Neural crest cell (in vitro differentiated cells): ENCODE measurements at regions not wholly inside any gene's neighbourhood (a gene's known extent, or its start where the extent isn't known, plus 50 kb on each side); places are given as distances from the start of the nearest gene placed in this dataset.

Experiments used
- DNase-seq: peaks from one replicate; pipeline ENCODE4 v3.0.0; 2021; ENCODE audit warnings: low read depth, mixed read lengths, low spot score
- H3K27ac Mint-ChIP-seq: one replicate; pipeline ENCODE4 v1.8.0; 2021; ENCODE audit warnings: mild to moderate bottlenecking, mixed read lengths; ENCODE audit not compliant: unreplicated experiment
- H3K27me3 Mint-ChIP-seq: 2 replicates; pipeline ENCODE4 v1.8.0; 2021; ENCODE audit warnings: low read depth, mild to moderate bottlenecking, mixed read lengths
- H3K36me3 Mint-ChIP-seq: 2 replicates; pipeline ENCODE4 v1.8.0; 2021; ENCODE audit warnings: low read depth, mild to moderate bottlenecking, mixed read lengths
- H3K4me1 Mint-ChIP-seq: 2 replicates; pipeline ENCODE4 v1.8.0; 2021; ENCODE audit warnings: mixed read lengths
- H3K4me3 Mint-ChIP-seq: one replicate; pipeline ENCODE4 v1.8.0; 2021; ENCODE audit warnings: mild to moderate bottlenecking, mixed read lengths
- H3K9me3 Mint-ChIP-seq: 2 replicates; pipeline ENCODE4 v1.8.0; 2021; ENCODE audit warnings: mixed read lengths
- TF ChIP-seq, protein P1 (sequence below): fragments of 200-600 bp; sonication (generic); conservative IDR thresholded peaks from 2 replicates; pipeline ENCODE4 v1.5.0; 2021; ENCODE audit warnings: antibody characterized with exemption, mild to moderate bottlenecking

DNA sequence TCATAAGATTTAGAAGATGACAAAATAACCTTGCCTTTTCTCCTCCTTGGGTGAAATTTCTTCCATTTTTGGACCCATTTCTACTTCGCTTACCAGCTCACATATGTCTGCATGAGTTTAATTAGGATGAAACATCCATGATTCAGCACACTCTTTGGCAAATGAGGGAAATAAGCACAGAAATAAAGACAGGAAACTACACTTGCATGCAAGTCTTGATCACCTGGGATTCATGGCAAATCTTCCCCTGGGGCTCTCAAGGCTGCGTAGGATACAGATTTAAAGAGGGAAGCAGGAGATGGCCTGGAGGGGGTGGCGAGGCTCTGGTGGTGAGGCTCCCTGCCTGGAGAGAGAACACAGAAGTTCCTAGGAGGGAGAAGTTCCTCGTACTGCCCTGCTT, 147.8 kb downstream of the EDN3 start:
- H3K9me3 Mint-ChIP-seq = no peaks in the 10 kb centered on the region
- H3K4me3 Mint-ChIP-seq = no peak overlapping the region
- H3K27me3 Mint-ChIP-seq = peaks cover 28% of the 10 kb centered on the region
- no peak for DNase-seq
- H3K27ac Mint-ChIP-seq = no peak overlapping the region
- peaks cover 23% of the 10 kb centered on the region for H3K4me1 Mint-ChIP-seq
- TF ChIP-seq, protein P1, sequence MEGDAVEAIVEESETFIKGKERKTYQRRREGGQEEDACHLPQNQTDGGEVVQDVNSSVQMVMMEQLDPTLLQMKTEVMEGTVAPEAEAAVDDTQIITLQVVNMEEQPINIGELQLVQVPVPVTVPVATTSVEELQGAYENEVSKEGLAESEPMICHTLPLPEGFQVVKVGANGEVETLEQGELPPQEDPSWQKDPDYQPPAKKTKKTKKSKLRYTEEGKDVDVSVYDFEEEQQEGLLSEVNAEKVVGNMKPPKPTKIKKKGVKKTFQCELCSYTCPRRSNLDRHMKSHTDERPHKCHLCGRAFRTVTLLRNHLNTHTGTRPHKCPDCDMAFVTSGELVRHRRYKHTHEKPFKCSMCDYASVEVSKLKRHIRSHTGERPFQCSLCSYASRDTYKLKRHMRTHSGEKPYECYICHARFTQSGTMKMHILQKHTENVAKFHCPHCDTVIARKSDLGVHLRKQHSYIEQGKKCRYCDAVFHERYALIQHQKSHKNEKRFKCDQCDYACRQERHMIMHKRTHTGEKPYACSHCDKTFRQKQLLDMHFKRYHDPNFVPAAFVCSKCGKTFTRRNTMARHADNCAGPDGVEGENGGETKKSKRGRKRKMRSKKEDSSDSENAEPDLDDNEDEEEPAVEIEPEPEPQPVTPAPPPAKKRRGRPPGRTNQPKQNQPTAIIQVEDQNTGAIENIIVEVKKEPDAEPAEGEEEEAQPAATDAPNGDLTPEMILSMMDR = no peak
- no peaks in the 10 kb centered on the region for H3K36me3 Mint-ChIP-seq

DNA sequence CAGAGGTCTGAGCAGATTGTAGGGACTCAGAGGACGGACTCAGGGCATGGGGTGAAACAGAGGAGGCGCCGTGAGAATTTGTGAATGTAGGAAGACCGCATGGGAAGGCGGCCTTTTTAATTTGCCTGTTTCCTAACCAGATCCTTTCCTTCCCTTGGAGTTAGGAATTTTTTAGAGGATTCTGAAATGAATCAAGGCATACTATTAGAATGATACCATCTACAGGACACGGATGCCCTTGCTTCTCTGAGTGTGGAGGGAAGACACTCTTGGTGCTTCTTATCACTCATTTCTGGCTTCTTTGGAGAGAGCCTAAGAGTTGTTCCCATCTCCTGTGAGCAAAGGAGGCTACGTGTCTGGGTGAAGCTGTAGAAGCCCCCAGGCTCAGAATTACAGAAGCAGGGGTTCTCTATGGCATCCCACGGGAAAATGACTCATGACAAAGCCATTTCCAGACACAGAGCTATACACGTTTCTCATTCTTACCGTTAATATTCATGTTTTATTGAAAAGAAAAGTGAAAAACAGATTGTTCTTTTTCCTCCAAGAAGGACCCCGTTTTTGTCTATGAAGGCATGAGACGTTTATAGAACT, 148.5 kb downstream of the EDN3 start:
- no peaks in the 10 kb centered on the region for H3K9me3 Mint-ChIP-seq
- DNase-seq = no peak

DNA sequence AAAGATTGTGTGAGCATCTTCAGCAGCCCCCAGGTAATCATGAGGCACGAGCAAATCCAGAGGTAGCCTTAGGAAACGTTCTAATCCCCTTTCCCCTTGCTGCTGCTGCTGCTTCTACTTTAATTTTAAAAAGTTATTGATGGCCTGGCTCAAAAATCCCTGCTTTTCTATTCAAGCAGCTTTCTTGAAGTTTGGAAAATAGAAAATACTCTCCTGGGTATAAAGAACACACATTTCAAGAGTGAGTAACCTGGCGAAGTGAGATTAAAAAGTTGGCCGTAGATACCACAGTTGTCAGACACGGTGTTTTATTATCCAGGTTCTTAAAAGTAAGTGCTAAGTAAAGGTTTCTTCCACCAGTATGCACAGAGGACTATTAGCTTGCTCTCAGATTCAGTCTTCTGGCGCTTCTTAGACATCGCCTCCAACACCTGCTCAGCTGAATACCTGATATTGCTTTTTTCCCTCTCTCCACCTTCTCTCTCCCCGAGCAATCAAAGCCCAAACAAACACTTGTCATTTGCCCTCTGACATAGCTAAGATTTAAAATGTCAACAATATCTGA, 150.7 kb downstream of the EDN3 start:
- TF ChIP-seq, protein P1 = no peak
- Mint-ChIP-seq H3K36me3 (no peaks in the 10 kb centered on the region), H3K4me1 (peaks cover 31% of the 10 kb centered on the region), H3K27me3 (peaks cover 6% of the 10 kb centered on the region), H3K27ac (no peak overlapping the region), H3K4me3 (no peak overlapping the region), H3K9me3 (no peaks in the 10 kb centered on the region)
- no peak for DNase-seq

More for the DNA sequence above, 148.5 kb downstream of the EDN3 start:
- no peak overlapping the region for H3K27ac Mint-ChIP-seq
- TF ChIP-seq, protein P1 = no peak
- no peaks in the 10 kb centered on the region for H3K36me3 Mint-ChIP-seq
- peaks cover 26% of the 10 kb centered on the region for H3K4me1 Mint-ChIP-seq
- H3K27me3 Mint-ChIP-seq = peaks cover 20% of the 10 kb centered on the region
- no peak overlapping the region for H3K4me3 Mint-ChIP-seq

DNA sequence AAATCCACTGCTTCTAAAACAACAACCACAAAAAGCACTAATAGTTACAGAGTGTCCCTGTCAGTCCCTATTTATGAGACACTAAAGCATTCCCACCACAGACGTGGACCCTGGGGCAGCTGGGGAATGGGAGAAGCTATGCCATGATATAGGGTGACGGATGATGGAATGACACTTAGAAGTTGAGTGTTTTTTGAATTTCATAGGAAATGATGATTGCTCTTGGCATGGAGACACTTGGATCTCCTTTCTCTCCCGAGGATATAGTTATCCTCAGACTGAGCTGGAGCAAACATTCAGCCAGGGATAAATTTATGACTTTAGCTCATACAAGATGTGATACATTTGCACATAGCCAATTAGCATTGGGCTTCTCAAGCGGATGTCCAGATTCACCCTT, 151.2 kb downstream of the EDN3 start:
- TF ChIP-seq, protein P1 = no peak
- peaks cover 27% of the 10 kb centered on the region for H3K4me1 Mint-ChIP-seq
- H3K27me3 Mint-ChIP-seq = peaks cover 2% of the 10 kb centered on the region
- H3K9me3 Mint-ChIP-seq = no peaks in the 10 kb centered on the region
- H3K27ac Mint-ChIP-seq = no peak overlapping the region
- H3K36me3 Mint-ChIP-seq = no peaks in the 10 kb centered on the region
- H3K4me3 Mint-ChIP-seq = no peak overlapping the region
- no peak for DNase-seq

DNA sequence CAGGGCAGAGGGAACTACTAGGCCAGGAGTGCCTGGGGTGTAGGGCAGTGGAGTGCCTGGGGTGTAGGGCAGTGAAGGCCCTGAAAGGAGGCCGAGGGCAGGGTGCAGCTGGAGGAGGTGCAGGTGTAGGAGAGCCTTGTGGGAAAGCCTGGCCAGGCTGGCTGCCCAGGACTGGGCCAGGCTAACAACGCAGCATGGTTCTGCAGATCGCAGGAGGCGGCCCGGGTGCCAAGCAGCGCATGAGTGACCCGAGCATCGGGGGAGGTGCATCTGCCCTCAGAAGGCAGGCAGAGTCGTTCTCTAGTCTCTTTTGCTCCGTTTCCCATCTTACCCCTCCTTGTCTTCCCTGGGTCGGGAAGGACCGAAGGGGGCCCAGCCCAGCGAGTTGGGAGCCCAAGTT, 151.5 kb upstream of the PHACTR3 start:
- H3K27ac Mint-ChIP-seq = no peak overlapping the region
- DNase-seq = no peak
- TF ChIP-seq, protein P1 = no peak
- no peaks in the 10 kb centered on the region for H3K36me3 Mint-ChIP-seq
- no peak overlapping the region for H3K4me3 Mint-ChIP-seq
- H3K27me3 Mint-ChIP-seq = peaks cover 2% of the 10 kb centered on the region
- no peaks in the 10 kb centered on the region for H3K9me3 Mint-ChIP-seq
- H3K4me1 Mint-ChIP-seq = peaks cover 18% of the 10 kb centered on the region
